ENCODE measurements at regions not wholly inside any gene's neighbourhood (a gene's known extent, or its start where the extent isn't known, plus 50 kb on each side); places are given as distances from the start of the nearest gene placed in this dataset.
"Not testable (repeated sequence)": the region's sequence is repeated elsewhere in the genome, so short reads cannot be mapped to it uniquely, and the experiment has no call there.

DNA sequence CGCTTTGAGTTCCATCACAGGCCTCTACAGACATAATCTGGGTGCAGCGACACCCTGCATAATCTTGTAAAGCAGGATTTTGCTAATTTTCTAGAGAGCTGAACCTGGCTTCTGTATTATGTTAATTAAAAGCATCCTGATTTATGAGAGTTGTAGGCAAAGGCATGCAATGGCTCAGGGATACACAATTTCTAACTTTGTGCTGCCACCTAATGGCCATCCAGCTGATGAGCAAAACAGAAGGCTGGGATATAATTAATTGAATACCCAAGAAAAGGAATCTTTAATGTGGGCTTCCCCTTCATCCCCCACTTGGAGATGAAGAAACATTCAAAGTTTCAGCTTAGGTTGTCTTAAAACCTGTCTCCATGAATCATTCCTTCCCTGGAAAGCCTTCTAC, 78.1 kb downstream of the BMP15 start:
- Histone ChIP-seq H3K27ac (no peak overlapping the region), H3K4me1 (no peaks in the 10 kb centered on the region), H3K36me3 (no peaks in the 10 kb centered on the region), H3K9me3 (no peaks in the 10 kb centered on the region), H3K27me3 (no peaks in the 10 kb centered on the region), H3K4me3 (no peak overlapping the region)
- TF ChIP-seq, protein P1, sequence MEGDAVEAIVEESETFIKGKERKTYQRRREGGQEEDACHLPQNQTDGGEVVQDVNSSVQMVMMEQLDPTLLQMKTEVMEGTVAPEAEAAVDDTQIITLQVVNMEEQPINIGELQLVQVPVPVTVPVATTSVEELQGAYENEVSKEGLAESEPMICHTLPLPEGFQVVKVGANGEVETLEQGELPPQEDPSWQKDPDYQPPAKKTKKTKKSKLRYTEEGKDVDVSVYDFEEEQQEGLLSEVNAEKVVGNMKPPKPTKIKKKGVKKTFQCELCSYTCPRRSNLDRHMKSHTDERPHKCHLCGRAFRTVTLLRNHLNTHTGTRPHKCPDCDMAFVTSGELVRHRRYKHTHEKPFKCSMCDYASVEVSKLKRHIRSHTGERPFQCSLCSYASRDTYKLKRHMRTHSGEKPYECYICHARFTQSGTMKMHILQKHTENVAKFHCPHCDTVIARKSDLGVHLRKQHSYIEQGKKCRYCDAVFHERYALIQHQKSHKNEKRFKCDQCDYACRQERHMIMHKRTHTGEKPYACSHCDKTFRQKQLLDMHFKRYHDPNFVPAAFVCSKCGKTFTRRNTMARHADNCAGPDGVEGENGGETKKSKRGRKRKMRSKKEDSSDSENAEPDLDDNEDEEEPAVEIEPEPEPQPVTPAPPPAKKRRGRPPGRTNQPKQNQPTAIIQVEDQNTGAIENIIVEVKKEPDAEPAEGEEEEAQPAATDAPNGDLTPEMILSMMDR (IDR thresholded peaks at IDR 0.05) = peak in 4 of 6 experiments; percentile 25 to 43 (median 34)
- no peak for TF ChIP-seq POLR2A (IDR thresholded peaks at IDR 0.05)
- peak in 1 of 3 donors; percentile 53 for DNase-seq

DNA sequence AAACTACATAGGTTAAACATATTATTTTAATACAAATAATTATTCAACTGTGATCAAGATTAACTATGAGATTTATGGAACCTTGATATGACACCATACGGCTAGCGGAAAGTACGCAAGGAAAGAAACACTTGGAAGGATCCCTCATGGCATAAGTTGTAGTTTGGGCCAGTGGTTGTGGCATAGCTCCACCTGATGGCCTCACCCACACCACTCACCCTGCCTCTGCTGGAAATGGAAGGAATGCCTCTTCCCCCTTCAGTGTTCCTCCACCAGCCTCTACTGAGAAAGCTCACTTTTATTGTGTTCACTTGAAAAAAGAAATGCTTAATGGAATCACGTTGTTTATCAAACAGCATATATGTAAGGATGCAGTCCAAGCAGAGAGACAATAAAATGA, 86.4 kb downstream of the BMP15 start:
- H3K9me3 ChIP-seq = no peaks in the 10 kb centered on the region
- DNase-seq = no peak
- no peaks in the 10 kb centered on the region for H3K27me3 ChIP-seq
- H3K4me3 ChIP-seq = no peak overlapping the region
- H3K36me3 ChIP-seq = no peaks in the 10 kb centered on the region
- H3K4me1 ChIP-seq = no peaks in the 10 kb centered on the region
- no peak overlapping the region for H3K27ac ChIP-seq
- no peak for TF ChIP-seq POLR2A (IDR thresholded peaks at IDR 0.05)
- TF ChIP-seq, protein P1 (IDR thresholded peaks at IDR 0.05) = no peak

DNA sequence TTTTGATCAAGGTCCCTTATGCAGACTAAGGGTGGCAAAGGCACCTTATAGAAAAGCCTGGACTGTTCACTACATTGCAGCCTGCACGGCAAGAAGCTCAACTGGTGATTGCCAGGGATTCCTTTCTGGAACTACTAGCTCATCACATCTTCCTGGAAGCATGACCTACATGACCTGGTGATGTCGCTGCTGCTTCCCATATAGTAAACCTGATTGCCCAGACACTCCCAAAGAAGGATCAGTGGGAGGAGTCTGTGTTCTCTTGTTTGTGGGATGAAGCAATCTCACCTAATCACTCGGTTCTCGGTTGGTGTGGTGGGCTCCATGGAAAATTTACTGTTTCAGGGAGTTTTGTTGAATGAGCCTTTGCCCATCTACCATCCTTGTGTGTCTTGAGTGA, 89.8 kb downstream of the BMP15 start:
- H3K27me3 ChIP-seq, H3K4me3 ChIP-seq, H3K27ac ChIP-seq, DNase-seq, H3K4me1 ChIP-seq, H3K36me3 ChIP-seq, H3K9me3 ChIP-seq: not testable (repeated sequence)

DNA sequence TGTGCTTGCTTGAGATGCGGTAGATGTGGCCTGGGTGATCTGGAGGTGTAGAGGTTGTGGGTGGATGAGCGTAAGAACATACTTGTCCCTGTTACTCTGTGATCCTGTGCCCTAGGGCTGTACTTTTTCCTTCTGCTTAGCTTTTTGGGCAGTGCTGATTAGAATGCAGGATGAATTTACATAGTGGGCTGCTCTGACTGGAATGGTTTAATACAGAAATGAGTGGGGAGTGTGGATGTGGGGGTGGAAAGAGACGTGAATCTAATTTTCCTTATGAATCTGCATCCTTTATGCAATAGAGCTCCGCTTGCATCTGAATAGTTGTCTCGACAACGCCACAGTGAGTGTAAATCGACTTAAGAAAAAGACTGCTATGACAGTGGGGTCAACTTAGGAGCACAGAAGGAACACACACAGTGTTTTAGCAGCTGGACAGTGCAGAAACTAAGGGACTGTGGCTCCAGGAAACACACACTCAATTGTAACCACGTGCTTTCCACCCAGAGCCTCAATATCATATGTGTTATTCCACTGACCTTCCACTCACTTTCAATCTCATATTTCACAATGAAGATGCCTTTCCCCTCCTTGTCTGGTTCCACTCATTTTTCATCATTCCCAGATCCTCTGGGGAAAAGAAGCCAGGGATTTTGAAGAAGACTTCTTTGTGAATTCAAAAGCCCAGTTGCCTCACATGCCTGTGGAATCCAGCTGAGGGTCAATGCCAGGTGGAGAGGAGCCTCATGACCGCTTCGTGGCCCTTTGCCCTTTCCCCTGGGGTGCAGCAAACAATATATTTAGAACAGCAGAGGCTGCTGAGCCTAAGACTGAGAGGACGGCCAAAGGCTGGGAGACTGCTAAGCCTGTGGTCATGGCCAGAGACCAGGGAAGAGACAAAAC, 91.4 kb downstream of the BMP15 start:
- not testable (repeated sequence) for H3K27ac ChIP-seq, DNase-seq

DNA sequence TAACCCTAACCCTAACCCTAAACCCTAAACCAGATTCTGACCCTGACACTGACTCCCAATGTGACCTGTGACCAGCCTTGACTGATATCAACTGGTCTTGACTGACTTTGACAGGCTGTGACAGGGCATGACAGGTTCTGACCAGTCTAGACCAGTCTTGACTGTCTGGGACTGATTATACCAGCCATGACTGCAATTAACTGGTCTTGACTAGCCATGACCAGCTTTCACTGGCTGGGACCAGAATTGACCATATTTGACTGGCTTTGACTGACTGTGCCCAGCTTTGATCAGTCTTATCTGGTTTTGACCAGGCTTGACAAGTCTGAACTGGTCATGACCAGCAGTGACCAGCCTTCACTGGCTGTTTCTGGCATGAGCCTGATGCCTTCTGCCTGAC, 95.5 kb downstream of the BMP15 start:
- no peaks in the 10 kb centered on the region for H3K36me3 ChIP-seq
- no peaks in the 10 kb centered on the region for H3K27me3 ChIP-seq
- no peak for TF ChIP-seq POLR2A (IDR thresholded peaks at IDR 0.05)
- TF ChIP-seq, protein P1 (IDR thresholded peaks at IDR 0.05) = no peak
- no peak for DNase-seq
- no peaks in the 10 kb centered on the region for H3K9me3 ChIP-seq
- H3K4me3 ChIP-seq = no peak overlapping the region
- H3K4me1 ChIP-seq = no peaks in the 10 kb centered on the region
- no peak overlapping the region for H3K27ac ChIP-seq

More for the DNA sequence above, 91.4 kb downstream of the BMP15 start:
- not testable (repeated sequence) for H3K4me1 ChIP-seq, H3K27me3 ChIP-seq, H3K9me3 ChIP-seq, H3K4me3 ChIP-seq, H3K36me3 ChIP-seq

DNA sequence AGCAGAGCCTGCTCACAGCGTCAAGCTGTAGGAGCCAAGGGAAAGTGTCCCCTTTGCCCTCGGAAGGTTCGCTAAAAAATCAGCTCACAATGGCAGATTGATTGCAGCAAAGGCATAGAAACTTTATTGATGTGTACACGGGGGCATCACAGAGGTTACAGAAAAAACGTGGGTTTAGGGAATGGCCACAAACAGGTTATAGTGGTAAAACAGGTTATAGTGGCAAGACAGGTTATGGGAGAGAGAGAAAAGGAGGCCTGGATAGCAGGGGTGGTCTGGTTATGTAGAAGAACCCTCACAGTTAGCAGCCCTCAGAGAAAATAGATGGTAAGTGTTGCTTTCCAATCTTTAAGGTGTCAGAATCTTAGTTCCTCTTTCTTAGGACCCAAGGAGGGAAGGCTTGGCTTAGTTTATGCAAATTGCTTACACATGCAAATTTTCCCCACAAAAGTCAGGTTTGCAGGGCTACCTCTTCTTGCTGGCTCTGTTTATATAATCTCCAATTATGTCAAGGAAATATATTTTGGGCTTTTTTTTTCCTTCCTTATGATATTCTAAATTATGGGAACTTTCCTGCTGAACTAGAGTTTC, 113.7 kb downstream of the BMP15 start:
- Histone ChIP-seq H3K4me1 (no peaks in the 10 kb centered on the region), H3K9me3 (no peaks in the 10 kb centered on the region), H3K27me3 (no peaks in the 10 kb centered on the region), H3K4me3 (no peak overlapping the region), H3K36me3 (no peaks in the 10 kb centered on the region), H3K27ac (no peak overlapping the region)
- TF ChIP-seq, protein P1 (IDR thresholded peaks at IDR 0.05) = no peak
- no peak for TF ChIP-seq POLR2A (IDR thresholded peaks at IDR 0.05)
- no peak for DNase-seq
